CD4-positive, alpha-beta memory T cell (primary cell): ENCODE measurements at regions not wholly inside any gene's neighbourhood (a gene's known extent, or its start where the extent isn't known, plus 50 kb on each side); places are given as distances from the start of the nearest gene placed in this dataset.

Experiments used
- CTCF ChIA-PET: fragments of 350-600 bp; sonication (Branson Sonifier 250); formaldehyde crosslinking; loops from one replicate; lab custom pipeline; 2021; ENCODE audit warnings: inconsistent platforms; ENCODE audit not compliant: partially characterized antibody; lab: Charles Lee
- POLR2A ChIA-PET: fragments of 350-600 bp; sonication (Branson Sonifier 250); formaldehyde crosslinking; loops from one replicate; lab custom pipeline; 2021; ENCODE audit not compliant: partially characterized antibody; lab: Charles Lee
- DNase-seq, 5 donors: peaks; one replicate each; pipeline versions ENCODE4 v3.0.0 to v3.0.0-alpha.2; 2020 to 2022; ENCODE audit warnings: mixed read lengths in 1 of 5
- H3K27ac ChIP-seq: one replicate; pipeline ENCODE4 v1.7.0; 2013; ENCODE audit warnings: low read depth, low read length
- H3K27me3 ChIP-seq: 2 replicates; pipeline ENCODE4 v1.7.0; 2013; ENCODE audit warnings: mild to moderate bottlenecking, low read length, moderate library complexity; ENCODE audit not compliant: insufficient read depth
- H3K36me3 ChIP-seq: 2 replicates; pipeline ENCODE4 v1.7.0; 2013; ENCODE audit warnings: mild to moderate bottlenecking, low read length, moderate library complexity; ENCODE audit not compliant: insufficient read depth
- H3K4me1 ChIP-seq: 2 replicates; pipeline ENCODE4 v1.7.0; 2013; ENCODE audit warnings: mild to moderate bottlenecking, low read length, moderate library complexity; ENCODE audit not compliant: insufficient read depth
- H3K4me3 ChIP-seq, 2 donors: one replicate each; pipeline ENCODE4 v1.7.0; 2013; ENCODE audit warnings: low read length in 2 of 2, mild to moderate bottlenecking in 1 of 2
- H3K9me3 ChIP-seq, 2 donors: one replicate each; pipeline ENCODE4 v1.7.0; 2013; ENCODE audit warnings: low read length in 2 of 2, control low read depth in 1 of 2; ENCODE audit not compliant: control insufficient read depth in 1 of 2
- H3K27ac Mint-ChIP-seq, 7 donors: one replicate each; pipeline ENCODE4 v1.8.0; 2020 to 2021; ENCODE audit warnings: mixed read lengths in 7 of 7, mild to moderate bottlenecking in 6 of 7, inconsistent platforms in 3 of 7, moderate library complexity in 3 of 7
- H3K27me3 Mint-ChIP-seq, 2 donors: one replicate each; pipeline ENCODE4 v1.8.0; 2020 to 2021; ENCODE audit warnings: mixed read lengths in 2 of 2
- H3K36me3 Mint-ChIP-seq, 2 donors: one replicate each; pipeline ENCODE4 v1.8.0; 2020 to 2021; ENCODE audit warnings: mixed read lengths in 2 of 2, inconsistent platforms in 1 of 2, mild to moderate bottlenecking in 1 of 2
- H3K4me1 Mint-ChIP-seq, 4 donors: one replicate each; pipeline ENCODE4 v1.8.0; 2020 to 2021; ENCODE audit warnings: mixed read lengths in 4 of 4, mild to moderate bottlenecking in 1 of 4
- H3K4me3 Mint-ChIP-seq, 8 donors: one replicate each; pipeline ENCODE4 v1.8.0; 2020 to 2021; ENCODE audit warnings: mixed read lengths in 8 of 8, mild to moderate bottlenecking in 7 of 8, moderate library complexity in 6 of 8, inconsistent platforms in 3 of 8
- H3K9me3 Mint-ChIP-seq, 8 donors: one replicate each; pipeline ENCODE4 v1.8.0; 2020 to 2021; ENCODE audit warnings: mixed read lengths in 8 of 8, mild to moderate bottlenecking in 5 of 8, inconsistent platforms in 3 of 8, moderate library complexity in 1 of 8
- intact Hi-C: fragments of 100-400 bp; cut with micrococcal nuclease; formaldehyde crosslinking; loops from one replicate; pipeline ENCODE4 v1.15.1; 2023

GRCh38 chr19:31629579-31630363 is 280.5 kb upstream of the TSHZ3 start:
- Histone ChIP-seq H3K4me1 (no peaks in the 10 kb centered on the region), H3K9me3 (no peaks in the 10 kb centered on the region), H3K36me3 (no peaks in the 10 kb centered on the region), H3K27me3 (no peaks in the 10 kb centered on the region), H3K4me3 (no peak overlapping the region), H3K27ac (no peak overlapping the region)
- intact Hi-C loops: no loop called here
- Mint-ChIP-seq H3K4me3 (no peak overlapping the region), H3K9me3 (peaks cover 0 to 5% (median 0%) of the 10 kb centered on the region in 8 donors), H3K36me3 (no peaks in the 10 kb centered on the region), H3K27me3 (peaks cover 2 to 5% of the 10 kb centered on the region in 2 donors), H3K27ac (no peak overlapping the region), H3K4me1 (no peaks in the 10 kb centered on the region)
- no peak for DNase-seq
- ChIA-PET POLR2A (no interaction called here), CTCF (no interaction called here)

DNA sequence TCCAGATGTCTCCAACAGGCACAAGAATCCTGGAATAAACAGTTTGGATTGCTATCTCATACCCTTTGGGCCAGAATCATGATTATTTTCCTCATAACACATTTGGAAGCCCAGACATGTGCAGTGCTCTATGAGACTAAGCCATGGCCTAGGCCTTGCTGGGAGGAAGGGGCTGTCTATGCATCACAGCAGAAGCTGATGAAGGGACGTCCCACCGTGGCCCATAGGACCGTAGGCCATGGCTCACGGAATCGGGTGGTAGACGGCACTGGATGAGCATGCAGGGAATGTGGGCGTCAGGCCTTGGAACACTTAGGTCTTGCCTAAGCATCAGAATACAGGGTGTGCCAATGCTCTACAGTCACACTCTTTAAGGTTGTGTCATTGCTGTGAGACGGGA is 283.8 kb upstream of the TSHZ3 start:
- Mint-ChIP-seq H3K36me3 (no peaks in the 10 kb centered on the region), H3K4me3 (no peak overlapping the region), H3K27ac (no peak overlapping the region), H3K9me3 (peaks cover 0 to 4% (median 0%) of the 10 kb centered on the region in 8 donors), H3K27me3 (no peaks in the 10 kb centered on the region), H3K4me1 (no peaks in the 10 kb centered on the region)
- Histone ChIP-seq H3K4me1 (no peaks in the 10 kb centered on the region), H3K27me3 (no peaks in the 10 kb centered on the region), H3K36me3 (no peaks in the 10 kb centered on the region), H3K4me3 (no peak overlapping the region), H3K9me3 (no peaks in the 10 kb centered on the region), H3K27ac (no peak overlapping the region)
- intact Hi-C loops: no loop called here
- ChIA-PET CTCF (no interaction called here), POLR2A (no interaction called here)
- no peak for DNase-seq

GRCh38 chr19:31639306-31639705 is 290.1 kb upstream of the TSHZ3 start:
- CTCF ChIA-PET: no interaction called here
- Histone ChIP-seq H3K27ac (no peak overlapping the region), H3K36me3 (no peaks in the 10 kb centered on the region), H3K9me3 (no peaks in the 10 kb centered on the region), H3K4me3 (no peak overlapping the region), H3K27me3 (no peaks in the 10 kb centered on the region), H3K4me1 (no peaks in the 10 kb centered on the region)
- Mint-ChIP-seq H3K27me3 (peaks cover 4% of the 10 kb centered on the region in 2 donors), H3K27ac (no peak overlapping the region), H3K4me1 (no peaks in the 10 kb centered on the region), H3K9me3 (peaks cover 0 to 5% (median 1%) of the 10 kb centered on the region in 8 donors), H3K4me3 (no peak overlapping the region), H3K36me3 (no peaks in the 10 kb centered on the region)
- DNase-seq: no peak
- intact Hi-C loops: no loop called here
- POLR2A ChIA-PET: no interaction called here

- H3K27ac Mint-ChIP-seq: no peak overlapping the region
- H3K36me3 ChIP-seq: no peaks in the 10 kb centered on the region
- H3K9me3 Mint-ChIP-seq: peaks cover 3 to 19% (median 11%) of the 10 kb centered on the region in 8 donors
- DNase-seq: no peak
- H3K4me3 ChIP-seq: no peak overlapping the region
- no peaks in the 10 kb centered on the region for H3K4me1 Mint-ChIP-seq
- no peak overlapping the region for H3K27ac ChIP-seq
- H3K4me3 Mint-ChIP-seq: no peak overlapping the region
- POLR2A ChIA-PET: no interaction called here
- intact Hi-C loops: no loop called here
- H3K9me3 ChIP-seq: no peaks in the 10 kb centered on the region
- H3K36me3 Mint-ChIP-seq: no peaks in the 10 kb centered on the region
- H3K4me1 ChIP-seq: no peaks in the 10 kb centered on the region
- no peaks in the 10 kb centered on the region for H3K27me3 ChIP-seq
- CTCF ChIA-PET: no interaction called here
- peaks cover 4% of the 10 kb centered on the region in 2 donors for H3K27me3 Mint-ChIP-seq
Observed at GRCh38 chr19:31641591-31641990, 292.4 kb upstream of the TSHZ3 start.

DNA sequence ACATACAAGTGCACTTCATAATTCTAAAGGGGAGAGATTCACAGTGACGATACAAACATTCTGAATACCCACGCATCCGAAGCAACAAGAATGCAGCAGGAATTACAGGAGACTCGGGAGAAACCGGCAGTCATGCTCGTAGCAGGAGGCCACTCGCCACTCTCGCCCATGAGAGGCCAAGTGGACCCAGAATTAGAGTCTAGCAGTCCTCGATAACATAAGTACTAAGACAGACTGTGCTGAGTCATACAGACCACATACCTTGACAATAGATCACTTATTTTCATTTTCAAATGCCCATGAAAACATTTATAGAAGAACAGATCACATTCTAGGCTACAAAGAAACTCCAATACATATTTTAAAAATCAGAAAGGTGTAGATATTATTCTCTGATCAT is 299.1 kb upstream of the TSHZ3 start:
- H3K27me3 Mint-ChIP-seq: no peaks in the 10 kb centered on the region
- Histone ChIP-seq H3K9me3 (no peaks in the 10 kb centered on the region), H3K4me3 (no peak overlapping the region), H3K27me3 (no peaks in the 10 kb centered on the region), H3K27ac (no peak overlapping the region), H3K36me3 (no peaks in the 10 kb centered on the region), H3K4me1 (no peaks in the 10 kb centered on the region)
- CTCF ChIA-PET: no interaction called here
- no peak overlapping the region for H3K27ac Mint-ChIP-seq
- H3K4me1 Mint-ChIP-seq: no peaks in the 10 kb centered on the region
- no peak overlapping the region for H3K4me3 Mint-ChIP-seq
- H3K9me3 Mint-ChIP-seq: peaks cover 3 to 32% (median 10%) of the 10 kb centered on the region in 8 donors
- DNase-seq: no peak
- intact Hi-C loops: no loop called here
- H3K36me3 Mint-ChIP-seq: no peaks in the 10 kb centered on the region
- POLR2A ChIA-PET: no interaction called here

DNA sequence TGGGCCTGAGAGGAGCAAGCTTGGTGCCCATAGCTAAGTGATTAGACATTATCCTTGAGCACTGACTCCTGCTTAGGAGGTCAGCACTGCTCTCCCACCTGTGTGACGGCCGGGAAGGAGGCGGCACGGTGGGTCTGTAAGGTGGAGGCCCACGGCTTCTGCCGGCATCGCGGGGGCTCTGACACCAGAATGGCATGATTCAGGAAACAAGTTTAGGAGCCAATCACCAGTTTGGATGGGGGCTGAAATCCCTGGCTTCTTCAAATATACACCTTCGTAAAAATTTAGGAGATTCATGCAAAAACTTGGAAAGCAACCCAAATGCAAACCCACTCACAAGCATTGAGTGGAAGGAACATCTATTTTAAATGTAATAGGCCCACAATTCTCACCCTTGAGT is 307.3 kb upstream of the TSHZ3 start:
- CTCF ChIA-PET: no interaction called here
- H3K27me3 Mint-ChIP-seq: peaks cover 0 to 4% of the 10 kb centered on the region in 2 donors
- Histone ChIP-seq H3K4me1 (no peaks in the 10 kb centered on the region), H3K27ac (no peak overlapping the region), H3K4me3 (no peak overlapping the region), H3K36me3 (no peaks in the 10 kb centered on the region), H3K9me3 (no peaks in the 10 kb centered on the region), H3K27me3 (no peaks in the 10 kb centered on the region)
- no peak for DNase-seq
- H3K36me3 Mint-ChIP-seq: no peaks in the 10 kb centered on the region
- intact Hi-C loops: no loop called here
- no peak overlapping the region for H3K4me3 Mint-ChIP-seq
- H3K4me1 Mint-ChIP-seq: no peaks in the 10 kb centered on the region
- POLR2A ChIA-PET: no interaction called here
- H3K9me3 Mint-ChIP-seq: peaks cover 0 to 8% (median 2%) of the 10 kb centered on the region in 8 donors
- no peak overlapping the region for H3K27ac Mint-ChIP-seq

- Mint-ChIP-seq H3K27me3 (peaks cover 0 to 4% of the 10 kb centered on the region in 2 donors), H3K4me1 (no peaks in the 10 kb centered on the region), H3K4me3 (no peak overlapping the region), H3K27ac (no peak overlapping the region), H3K36me3 (no peaks in the 10 kb centered on the region), H3K9me3 (peaks cover 0 to 5% (median 1%) of the 10 kb centered on the region in 8 donors)
- intact Hi-C loops: no loop called here
- no peak for DNase-seq
- POLR2A ChIA-PET: no interaction called here
- Histone ChIP-seq H3K27me3 (no peaks in the 10 kb centered on the region), H3K4me3 (no peak overlapping the region), H3K9me3 (no peaks in the 10 kb centered on the region), H3K4me1 (no peaks in the 10 kb centered on the region), H3K27ac (no peak overlapping the region), H3K36me3 (no peaks in the 10 kb centered on the region)
- CTCF ChIA-PET: no interaction called here
Observed at GRCh38 chr19:31658993-31659896, 310.0 kb upstream of the TSHZ3 start.
